K562 (cell line): ENCODE measurements at regions not wholly inside any gene's neighbourhood (a gene's known extent, or its start where the extent isn't known, plus 50 kb on each side); places are given as distances from the start of the nearest gene placed in this dataset.

Experiments used
- ESRRA ChIP-seq: fragments of 450-650 bp; IDR thresholded peaks from 2 replicates; pipeline ENCODE4 v1.6.1; 2014; ENCODE audit warnings: low read depth, mild to moderate bottlenecking, moderate library complexity, borderline replicate concordance
- GABPB1 ChIP-seq: sonication (generic); formaldehyde crosslinking; IDR thresholded peaks from 2 replicates; pipeline ENCODE4 v1.8.0; 2022; ENCODE audit warnings: mild to moderate bottlenecking, missing genetic modification reagents
- MYBL2 ChIP-seq, 2 experiments: fragments of 450-650 bp in 1 of 2; sonication (generic) in 1 of 2; formaldehyde crosslinking in 1 of 2; IDR thresholded peaks; 2 replicates each; pipeline versions ENCODE4 v1.6.1 to v1.8.1; 2017 to 2022; ENCODE audit warnings: borderline replicate concordance in 1 of 2, inconsistent platforms in 1 of 2, low read depth in 1 of 2, mild to moderate bottlenecking in 1 of 2, missing genetic modification reagents in 1 of 2, moderate library complexity in 1 of 2
- POLR2A ChIP-seq: fragments of 450-650 bp; conservative IDR thresholded peaks from 2 replicates; pipeline ENCODE4 v1.6.1; 2016
- RNF2 ChIP-seq: sonication (generic); IDR thresholded peaks from 2 replicates; pipeline ENCODE4 v1.6.1; 2016
- SAFB2 ChIP-seq: fragments of 200-400 bp; formaldehyde crosslinking; IDR thresholded peaks from 2 replicates; pipeline ENCODE4 v1.6.1; 2018; ENCODE audit warnings: borderline replicate concordance, low read length, low read depth, moderate library complexity; ENCODE audit not compliant: severe bottlenecking
- USF2 ChIP-seq: sonication (generic); formaldehyde crosslinking; IDR thresholded peaks from 2 replicates; pipeline ENCODE4 v1.5.0; 2020; ENCODE audit warnings: missing genetic modification reagents

- TF ChIP-seq POLR2A (no peak), MYBL2 (IDR thresholded peaks at IDR 0.05; ENCODE audit: low read depth) (no peak), MYBL2 (CRISPR knock-in tag; IDR thresholded peaks at IDR 0.05; ENCODE audit: borderline replicate concordance) (no peak), GABPB1 (no peak), SAFB2 (no peak), USF2 (CRISPR knock-in tag) (no peak), ESRRA (no peak), RNF2 (no peak)
Measured at GRCh38 chr19:13627531-13627930, 121.3 kb upstream of the CACNA1A start.
